ENCODE measurements at regions not wholly inside any gene's neighbourhood (a gene's known extent, or its start where the extent isn't known, plus 50 kb on each side); places are given as distances from the start of the nearest gene placed in this dataset.

DNA sequence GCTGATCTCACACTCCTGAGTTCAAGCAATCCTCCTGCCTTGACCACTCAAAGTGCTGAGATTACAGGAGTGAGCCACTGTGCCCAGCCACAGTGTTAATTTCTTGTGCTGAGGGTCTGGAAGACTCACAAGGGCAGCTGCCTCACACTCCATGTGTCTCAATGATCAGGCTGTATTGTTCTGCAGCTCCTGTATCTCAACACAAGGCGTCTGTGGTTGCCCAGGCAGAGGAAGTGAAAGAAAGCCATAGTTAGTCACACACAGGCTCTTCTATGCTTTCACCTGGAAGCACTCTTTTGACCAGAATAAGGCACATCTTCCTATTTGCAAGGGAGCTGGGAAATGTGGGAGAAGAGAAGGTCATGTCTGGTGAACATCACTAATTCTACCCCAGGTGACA, 107.3 kb upstream of the ZNF507 start:
- H3K4me3 ChIP-seq (ENCODE audit: low read depth in 2 of 2, low read length in 1 of 2): no peak overlapping the region
- DNase-seq: no peak
- H3K36me3 ChIP-seq (replicated peaks in 1 of 2; ENCODE audit: control insufficient read depth in 1 of 2, insufficient read depth in 2 of 2, low read length in 1 of 2): no peaks in the 10 kb centered on the region
- no peaks in the 10 kb centered on the region for H3K9me2 ChIP-seq
- WGBS (ENCODE audit: low lambda C conversion rate): 6% methylated on average over 1 of the region's 1 CpG
- no peaks in the 10 kb centered on the region for H3K9me3 ChIP-seq
- no peaks in the 10 kb centered on the region for H3K27me3 ChIP-seq (ENCODE audit: insufficient read depth)
- H3F3A ChIP-seq (replicated peaks; ENCODE audit: insufficient read depth): no peaks in the 10 kb centered on the region
- no peak overlapping the region for H2AFZ ChIP-seq (ENCODE audit: low read depth)
- TF ChIP-seq TAF1 (IDR thresholded peaks at IDR 0.05; ENCODE audit: borderline replicate concordance, low read depth, low read length) (no peak), SMC3 (IDR thresholded peaks at IDR 0.05; ENCODE audit: low read depth, low read length) (no peak), FOXJ3 (CRISPR knock-in tag; IDR thresholded peaks at IDR 0.05) (no peak), RFX5 (IDR thresholded peaks at IDR 0.05; ENCODE audit: low read length) (no peak), SIN3A (IDR thresholded peaks at IDR 0.05; ENCODE audit: borderline replicate concordance, low read depth, low read length) (no peak), TCF12 (IDR thresholded peaks at IDR 0.05) (no peak), RXRA (IDR thresholded peaks at IDR 0.05; ENCODE audit: borderline replicate concordance, low read depth) (no peak), FOXM1 (IDR thresholded peaks at IDR 0.05; ENCODE audit: low read depth) (no peak), CHD2 (IDR thresholded peaks at IDR 0.05; ENCODE audit: low read length, partially characterized antibody) (no peak), GATA2 (CRISPR knock-in tag; IDR thresholded peaks at IDR 0.05) (no peak), POLR2AphosphoS5 (IDR thresholded peaks at IDR 0.05; ENCODE audit: low read depth, low read length) (no peak), EZH2phosphoT487 (IDR thresholded peaks at IDR 0.05; ENCODE audit: borderline replicate concordance, low read depth) (no peak)
- TF ChIP-seq, protein P1, sequence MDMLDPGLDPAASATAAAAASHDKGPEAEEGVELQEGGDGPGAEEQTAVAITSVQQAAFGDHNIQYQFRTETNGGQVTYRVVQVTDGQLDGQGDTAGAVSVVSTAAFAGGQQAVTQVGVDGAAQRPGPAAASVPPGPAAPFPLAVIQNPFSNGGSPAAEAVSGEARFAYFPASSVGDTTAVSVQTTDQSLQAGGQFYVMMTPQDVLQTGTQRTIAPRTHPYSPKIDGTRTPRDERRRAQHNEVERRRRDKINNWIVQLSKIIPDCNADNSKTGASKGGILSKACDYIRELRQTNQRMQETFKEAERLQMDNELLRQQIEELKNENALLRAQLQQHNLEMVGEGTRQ (IDR thresholded peaks at IDR 0.05; ENCODE audit: borderline replicate concordance, low read depth, low read length): no peak
- no peaks in the 10 kb centered on the region for H3K79me2 ChIP-seq (ENCODE audit: insufficient read depth)
- H3K4me1 ChIP-seq (ENCODE audit: control insufficient read depth in 1 of 2, insufficient read depth in 2 of 2, low read depth in 1 of 2, low read length in 1 of 2): no peaks in the 10 kb centered on the region; a peak in 1 of 4 replicates
- no peak overlapping the region for H3K4me2 ChIP-seq
- H4K20me1 ChIP-seq (ENCODE audit: insufficient read depth): no peaks in the 10 kb centered on the region
- CTCF ChIA-PET: interaction anchor here (1.1 kb wide), 1 partner anchor 13 kb away, joined by 3 read pairs; no protein-coding TSS in a partner anchor
- H3K27ac ChIP-seq (ENCODE audit: low read depth in 2 of 2, low read length in 1 of 2): no peak overlapping the region
- H3K9ac ChIP-seq: no peak overlapping the region
- POLR2A ChIA-PET: no interaction called here

DNA sequence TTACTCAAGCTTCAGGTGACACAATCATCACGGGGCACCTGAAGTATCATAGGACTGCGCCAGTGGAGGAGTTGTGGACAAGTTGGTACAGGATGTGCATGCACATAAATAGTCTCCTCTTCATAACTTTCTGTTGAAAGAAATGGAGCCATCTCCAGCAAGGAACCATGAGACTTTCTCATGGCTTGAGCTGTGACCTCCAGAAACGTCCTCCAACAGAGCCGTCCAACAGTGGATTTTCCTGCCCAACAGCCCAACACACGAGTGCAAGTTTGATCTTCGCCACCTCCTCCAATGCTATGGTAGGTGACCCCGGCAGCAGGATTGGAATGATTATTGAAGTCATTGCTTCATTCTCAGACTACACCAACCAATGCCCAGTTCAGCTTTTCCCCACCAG, 105.1 kb upstream of the ZNF507 start:
- DNase-seq: no peak
- no peaks in the 10 kb centered on the region for H3K79me2 ChIP-seq (ENCODE audit: insufficient read depth)
- no peaks in the 10 kb centered on the region for H3K9me3 ChIP-seq
- 45% methylated on average over 7 of the region's 7 CpGs for WGBS (ENCODE audit: low lambda C conversion rate)
- H3K27me3 ChIP-seq (ENCODE audit: insufficient read depth): no peaks in the 10 kb centered on the region
- H3K36me3 ChIP-seq (replicated peaks in 1 of 2; ENCODE audit: control insufficient read depth in 1 of 2, insufficient read depth in 2 of 2, low read length in 1 of 2): no peaks in the 10 kb centered on the region
- no peaks in the 10 kb centered on the region for H3F3A ChIP-seq (replicated peaks; ENCODE audit: insufficient read depth)
- H3K4me1 ChIP-seq (ENCODE audit: control insufficient read depth in 1 of 2, insufficient read depth in 2 of 2, low read depth in 1 of 2, low read length in 1 of 2): no peaks in the 10 kb centered on the region
- no peak overlapping the region for H3K9ac ChIP-seq
- TF ChIP-seq FOXM1 (IDR thresholded peaks at IDR 0.05; ENCODE audit: low read depth) (no peak), SMC3 (IDR thresholded peaks at IDR 0.05; ENCODE audit: low read depth, low read length) (no peak), NFIC (IDR thresholded peaks at IDR 0.05; ENCODE audit: borderline replicate concordance) (no peak), GABPA (IDR thresholded peaks at IDR 0.05; ENCODE audit: low read depth) (no peak), RFX5 (IDR thresholded peaks at IDR 0.05; ENCODE audit: low read length) (no peak), TCF12 (IDR thresholded peaks at IDR 0.05) (no peak), POLR2AphosphoS5 (IDR thresholded peaks at IDR 0.05; ENCODE audit: low read depth, low read length) (no peak)
- TF ChIP-seq, protein P2, sequence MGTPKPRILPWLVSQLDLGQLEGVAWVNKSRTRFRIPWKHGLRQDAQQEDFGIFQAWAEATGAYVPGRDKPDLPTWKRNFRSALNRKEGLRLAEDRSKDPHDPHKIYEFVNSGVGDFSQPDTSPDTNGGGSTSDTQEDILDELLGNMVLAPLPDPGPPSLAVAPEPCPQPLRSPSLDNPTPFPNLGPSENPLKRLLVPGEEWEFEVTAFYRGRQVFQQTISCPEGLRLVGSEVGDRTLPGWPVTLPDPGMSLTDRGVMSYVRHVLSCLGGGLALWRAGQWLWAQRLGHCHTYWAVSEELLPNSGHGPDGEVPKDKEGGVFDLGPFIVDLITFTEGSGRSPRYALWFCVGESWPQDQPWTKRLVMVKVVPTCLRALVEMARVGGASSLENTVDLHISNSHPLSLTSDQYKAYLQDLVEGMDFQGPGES (IDR thresholded peaks at IDR 0.05; ENCODE audit: low read depth, low read length): no peak
- no peak overlapping the region for H3K4me3 ChIP-seq (ENCODE audit: low read depth in 2 of 2, low read length in 1 of 2)
- H3K4me2 ChIP-seq: no peak overlapping the region
- no peak overlapping the region for H3K27ac ChIP-seq (ENCODE audit: low read depth in 2 of 2, low read length in 1 of 2)
- ChIA-PET CTCF (interaction anchor here (0.8 kb wide), 1 partner anchor 13 kb away, joined by 3 read pairs; no protein-coding TSS in a partner anchor), POLR2A (no interaction called here)
- H4K20me1 ChIP-seq (ENCODE audit: insufficient read depth): no peaks in the 10 kb centered on the region
- H2AFZ ChIP-seq (ENCODE audit: low read depth): no peak overlapping the region
- H3K9me2 ChIP-seq: no peaks in the 10 kb centered on the region

Measured in SK-N-SH (cell line).